ENCODE measurements at regions not wholly inside any gene's neighbourhood (a gene's known extent, or its start where the extent isn't known, plus 50 kb on each side); places are given as distances from the start of the nearest gene placed in this dataset.
"Not testable (repeated sequence)": the region's sequence is repeated elsewhere in the genome, so short reads cannot be mapped to it uniquely, and the experiment has no call there.

- no peak for DNase-seq
Observed at GRCh38 chr21:27812279-27812678, 845.4 kb upstream of the ADAMTS5 start.

DNA sequence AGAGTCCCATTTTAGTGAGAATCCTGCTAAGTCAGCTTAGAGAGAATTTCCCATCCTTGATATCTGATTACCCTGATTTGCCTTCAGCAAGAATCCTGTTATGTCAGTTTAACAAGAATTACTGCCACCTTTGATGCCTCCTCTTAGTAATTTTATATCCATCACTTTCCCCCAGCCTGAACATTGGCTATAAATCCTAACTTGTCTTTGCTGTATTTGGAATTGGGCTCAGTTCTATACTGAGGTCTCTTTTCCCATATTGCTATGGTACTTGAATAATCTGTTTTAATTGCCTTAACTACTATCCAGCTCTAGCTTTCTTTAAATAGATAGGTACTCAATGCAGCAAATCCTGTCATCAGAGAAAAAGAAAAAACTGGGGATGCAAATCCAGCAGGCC lies 842.0 kb upstream of the ADAMTS5 start:
- DNase-seq, result no peak

- no peak for DNase-seq
Observed at GRCh38 chr21:27807596-27807995, 840.7 kb upstream of the ADAMTS5 start.

- no peak for DNase-seq
Observed at GRCh38 chr21:27806281-27806680, 839.4 kb upstream of the ADAMTS5 start.

DNA sequence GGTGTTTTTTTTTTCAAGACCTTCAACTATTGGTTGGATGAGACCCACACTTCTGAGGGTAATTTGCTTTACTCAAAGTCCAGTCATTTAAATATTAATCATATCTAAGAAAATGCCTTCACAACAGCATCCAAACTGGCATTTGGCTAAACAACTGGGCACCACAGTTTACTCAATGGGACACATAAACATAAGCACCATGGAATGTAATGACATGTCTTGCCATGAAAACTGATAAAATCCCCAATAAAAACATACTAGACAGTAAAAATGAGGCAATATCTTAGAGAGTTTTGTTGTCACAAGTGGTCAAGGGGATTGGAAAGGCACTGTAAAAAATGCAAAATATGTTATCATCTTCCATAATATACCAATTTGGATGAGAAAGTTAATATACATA lies 838.8 kb upstream of the ADAMTS5 start:
- no peak for DNase-seq

- DNase-seq, result no peak
Observed at GRCh38 chr21:27804515-27804914, 837.6 kb upstream of the ADAMTS5 start.

DNA sequence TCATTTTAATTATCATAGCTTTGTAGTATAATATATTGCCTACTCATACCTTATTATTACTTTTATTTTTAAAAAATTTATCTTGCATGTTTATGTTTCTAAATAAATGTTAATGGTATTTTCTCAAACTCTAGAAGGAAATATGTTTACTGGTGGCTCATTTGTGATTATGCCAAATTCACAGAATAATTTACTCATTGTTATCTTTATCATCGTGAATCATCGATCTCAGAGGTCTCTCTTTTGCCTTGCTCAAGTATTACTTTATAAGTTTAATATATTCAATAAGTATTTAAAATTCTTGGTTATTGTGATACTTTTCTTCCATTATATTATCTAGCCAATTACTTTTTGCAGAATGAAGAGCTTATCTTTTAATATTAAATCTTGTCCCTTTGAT lies 836.7 kb upstream of the ADAMTS5 start:
- DNase-seq, result no peak

DNA sequence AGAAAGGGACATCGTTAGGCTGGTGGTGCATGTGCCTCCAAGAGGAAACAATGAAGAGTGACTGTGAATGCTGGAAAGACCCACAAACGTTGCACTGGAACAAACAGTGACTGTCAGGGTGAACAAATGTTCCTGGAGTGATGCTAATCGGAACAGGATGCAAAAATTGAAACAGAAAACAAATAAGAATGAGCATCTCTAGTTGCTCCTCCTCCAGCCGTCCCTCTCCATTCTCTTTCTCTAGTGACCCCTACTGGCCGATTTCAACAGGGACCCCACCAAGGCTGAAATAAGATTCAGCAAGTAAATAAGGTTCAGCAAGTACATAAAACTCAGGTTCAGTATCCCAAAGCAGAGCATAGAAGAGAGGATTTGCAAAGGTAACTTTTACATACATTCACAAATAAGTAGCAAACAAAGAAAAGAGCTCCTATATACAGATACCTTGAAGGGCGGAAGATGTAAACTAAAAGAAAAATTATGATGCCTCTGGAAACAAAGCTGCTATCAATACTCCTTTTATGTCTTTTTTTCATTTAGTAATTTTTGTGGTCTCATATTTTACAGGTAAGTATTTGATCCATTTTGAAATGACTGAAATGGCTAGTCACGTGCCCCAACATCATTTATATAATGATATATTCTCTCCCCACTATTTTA lies 836.1 kb upstream of the ADAMTS5 start:
- DNase-seq, result no peak

DNA sequence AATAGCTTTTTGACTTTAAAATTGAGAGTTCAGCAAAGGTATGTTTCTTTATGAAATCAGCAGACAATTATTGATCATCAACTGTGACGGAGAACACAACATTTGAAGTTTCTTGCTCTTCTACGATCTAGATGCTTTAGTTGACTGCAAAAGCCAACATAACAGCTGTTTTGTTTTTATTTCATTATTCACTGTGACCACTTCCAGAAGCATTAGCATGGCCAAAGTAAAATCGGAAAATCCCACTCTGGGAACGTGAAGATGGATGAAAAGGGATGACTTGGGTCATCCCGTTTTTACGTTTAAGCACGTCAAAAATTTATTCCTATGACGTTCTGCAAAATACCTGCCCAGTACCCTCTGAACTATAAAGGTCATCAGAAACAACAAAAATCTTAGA lies 833.0 kb upstream of the ADAMTS5 start:
- DNase-seq, result no peak

DNA sequence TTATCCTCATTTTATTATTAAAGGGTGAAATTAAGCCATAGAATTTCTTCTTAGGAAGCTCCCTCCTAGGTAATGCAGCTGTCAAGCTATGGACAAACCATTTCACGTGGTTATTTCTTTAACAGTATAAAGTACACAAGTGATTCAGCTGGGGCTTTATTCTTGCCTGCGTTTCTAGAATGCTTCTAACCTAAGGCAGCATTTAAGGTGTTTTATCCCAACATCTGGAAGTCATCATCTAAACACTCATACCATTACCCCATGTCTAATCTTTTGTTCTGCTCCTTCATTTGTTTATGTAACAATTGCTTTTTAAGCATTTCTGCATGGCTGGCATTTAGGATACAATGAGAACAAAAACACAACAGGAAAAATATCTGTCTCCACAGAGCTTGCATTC lies 829.2 kb upstream of the ADAMTS5 start:
- no peak for DNase-seq

DNA sequence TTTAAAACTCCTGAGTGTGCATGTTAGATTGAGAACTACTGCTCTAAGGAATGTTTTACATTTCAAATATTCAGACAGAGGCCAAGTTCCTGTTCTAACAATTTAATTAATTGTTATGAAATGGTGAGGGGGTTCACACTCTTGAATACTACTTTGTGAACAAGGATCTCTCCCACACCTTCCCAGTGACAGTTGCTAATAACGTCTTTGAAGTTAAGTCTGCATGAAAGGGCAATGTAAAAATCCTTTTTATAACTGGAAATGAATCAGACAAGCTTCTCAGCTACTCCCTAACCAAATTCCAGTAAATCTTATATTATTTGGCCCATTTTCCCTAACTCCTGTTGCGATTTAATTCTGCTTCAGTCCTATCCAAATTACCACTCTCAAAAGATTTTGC lies 828.5 kb upstream of the ADAMTS5 start:
- DNase-seq, result no peak

DNA sequence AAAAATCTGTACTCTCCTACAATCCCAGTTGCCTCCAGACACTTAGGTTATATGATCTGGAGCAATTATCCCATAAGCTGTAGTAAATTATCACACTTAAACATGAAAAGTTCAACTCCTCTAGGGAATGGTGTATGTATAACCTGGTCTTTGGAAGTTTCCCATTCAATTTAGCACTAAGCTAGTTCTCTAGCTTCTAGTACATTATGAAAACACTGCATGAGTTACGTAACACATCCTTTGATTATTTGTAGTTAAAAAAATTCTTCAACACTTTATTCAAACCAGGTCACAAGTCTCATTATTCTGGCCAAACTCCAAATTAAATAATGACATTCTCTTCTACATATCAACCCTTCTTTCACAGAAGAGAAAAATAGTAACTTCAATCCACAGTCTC lies 827.0 kb upstream of the ADAMTS5 start:
- no peak for DNase-seq

DNA sequence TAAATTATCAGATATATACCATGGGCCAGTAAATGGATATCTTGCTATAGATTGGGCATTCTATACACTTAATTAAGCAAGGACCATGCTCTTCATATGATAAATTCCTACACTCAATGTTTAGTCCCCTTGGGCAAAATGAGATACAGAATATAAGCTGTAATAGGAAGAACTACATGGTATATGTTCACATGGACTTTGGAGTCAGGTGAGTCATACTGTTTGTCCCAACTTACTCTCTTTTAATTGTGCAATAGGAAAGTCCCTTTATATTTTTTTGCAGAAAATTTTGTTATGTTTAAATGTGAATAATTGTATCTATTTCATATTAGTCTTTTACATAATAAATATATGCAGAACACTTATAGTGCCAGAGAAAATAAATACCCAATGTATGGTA lies 820.2 kb upstream of the ADAMTS5 start:
- no peak for DNase-seq

DNA sequence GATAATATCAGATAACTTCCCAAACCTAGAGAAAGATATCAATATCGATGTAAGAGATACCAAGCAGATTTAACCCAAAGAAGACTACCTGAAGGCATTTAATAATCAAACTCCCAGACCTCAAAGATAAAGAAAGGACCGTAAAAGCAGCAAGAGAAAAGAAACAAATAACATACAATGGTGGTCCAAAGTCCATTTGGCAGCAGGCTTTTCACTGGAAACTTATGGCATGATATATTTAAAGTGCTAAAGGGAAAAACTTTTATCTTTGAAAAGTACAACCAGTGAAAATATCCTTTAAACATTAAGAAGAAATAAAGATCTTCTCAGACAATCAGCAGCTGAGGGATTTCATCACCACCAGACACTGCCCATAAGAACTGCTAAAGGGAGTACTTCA lies 812.7 kb upstream of the ADAMTS5 start:
- no peak for DNase-seq

GRCh38 chr21:27776925-27777553 lies 810.2 kb upstream of the ADAMTS5 start:
- DNase-seq, result no peak

DNA sequence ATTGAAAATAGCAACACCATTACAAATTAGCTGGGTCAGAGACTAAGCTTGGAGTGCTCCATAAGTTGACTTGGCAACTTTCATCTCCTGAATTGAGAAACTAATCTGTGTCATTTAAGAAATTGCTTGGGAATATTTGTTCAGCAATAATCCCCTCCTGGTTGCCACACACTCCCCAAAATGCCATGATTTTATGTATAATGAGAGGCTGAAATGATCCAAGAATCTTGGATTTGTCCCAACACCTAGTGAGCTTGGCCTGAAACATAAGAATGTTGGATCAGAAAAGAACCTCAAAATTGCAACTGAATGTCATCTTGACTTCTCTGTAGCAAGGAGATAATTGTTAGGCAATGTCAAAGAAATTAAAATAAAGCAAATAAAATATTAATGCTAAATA lies 805.9 kb upstream of the ADAMTS5 start:
- DNase-seq, result no peak

- DNase-seq, result no peak
Observed at GRCh38 chr21:27771938-27772483, 805.1 kb upstream of the ADAMTS5 start.

DNA sequence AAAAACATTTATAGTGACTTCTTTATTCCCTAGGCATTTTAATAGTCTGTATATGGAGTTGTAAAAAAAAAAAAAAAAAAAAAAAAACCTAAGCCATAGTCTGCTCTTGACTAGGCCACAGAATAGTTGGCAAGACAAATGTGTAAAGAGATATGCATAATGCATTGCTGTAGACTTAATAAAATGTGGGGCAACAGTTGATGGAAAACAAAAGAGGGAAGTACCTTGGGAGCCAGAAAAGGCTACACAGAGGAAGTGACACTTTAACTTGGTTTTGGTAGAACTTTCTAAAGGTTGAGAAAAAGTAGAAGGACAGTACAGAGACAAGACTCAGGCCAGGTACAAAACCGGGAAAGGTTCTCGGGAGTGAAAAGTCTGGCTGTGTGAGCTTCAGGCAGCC lies 802.9 kb upstream of the ADAMTS5 start:
- DNase-seq, result no peak

DNA sequence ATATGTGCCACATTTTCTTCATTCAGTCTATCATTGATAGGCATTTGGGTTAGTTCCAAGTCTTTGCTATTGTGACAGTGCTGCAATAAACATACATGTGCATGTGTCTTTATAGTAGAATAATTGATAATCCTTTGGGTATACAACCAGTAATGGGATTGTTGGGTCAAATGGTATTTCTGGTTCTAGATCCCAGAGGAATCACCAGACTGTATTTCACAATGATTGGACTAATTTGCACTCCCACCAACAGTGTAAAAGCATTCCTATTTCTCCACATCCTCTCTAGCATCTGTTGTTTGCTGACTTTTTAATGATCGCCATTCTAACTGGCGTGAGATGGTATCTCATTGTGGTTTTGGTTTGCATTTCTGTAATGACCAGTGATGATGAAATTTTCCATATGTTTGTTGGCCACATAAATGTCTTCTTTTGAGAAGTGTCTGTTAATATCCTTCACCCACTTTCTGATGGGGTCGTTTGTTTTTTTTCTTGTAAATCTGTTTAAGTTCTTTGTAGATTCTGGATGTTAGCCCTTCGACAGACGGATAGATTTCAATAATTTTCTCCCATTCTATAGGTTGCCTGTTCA lies 801.3 kb upstream of the ADAMTS5 start:
- not testable (repeated sequence) for DNase-seq

DNA sequence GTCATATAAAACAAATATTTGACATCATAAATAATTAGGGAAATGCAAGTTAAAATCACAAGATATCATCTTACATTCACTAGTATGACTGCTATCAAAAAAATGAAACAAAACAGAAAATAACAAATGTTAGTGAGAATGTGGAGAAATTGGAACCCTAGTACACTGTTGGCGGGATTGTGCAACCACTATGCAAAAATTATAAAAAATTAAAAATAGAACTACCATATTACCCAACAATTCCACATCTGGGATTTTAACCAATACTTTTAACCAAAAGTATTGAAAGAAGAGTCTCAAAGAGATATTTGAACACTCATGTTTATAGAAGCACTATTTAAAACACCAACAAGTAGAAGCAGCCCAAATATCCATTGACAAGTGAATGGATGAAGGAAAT lies 797.2 kb upstream of the ADAMTS5 start:
- no peak for DNase-seq

GRCh38 chr21:27761623-27762022 lies 794.7 kb upstream of the ADAMTS5 start:
- no peak for DNase-seq

DNA sequence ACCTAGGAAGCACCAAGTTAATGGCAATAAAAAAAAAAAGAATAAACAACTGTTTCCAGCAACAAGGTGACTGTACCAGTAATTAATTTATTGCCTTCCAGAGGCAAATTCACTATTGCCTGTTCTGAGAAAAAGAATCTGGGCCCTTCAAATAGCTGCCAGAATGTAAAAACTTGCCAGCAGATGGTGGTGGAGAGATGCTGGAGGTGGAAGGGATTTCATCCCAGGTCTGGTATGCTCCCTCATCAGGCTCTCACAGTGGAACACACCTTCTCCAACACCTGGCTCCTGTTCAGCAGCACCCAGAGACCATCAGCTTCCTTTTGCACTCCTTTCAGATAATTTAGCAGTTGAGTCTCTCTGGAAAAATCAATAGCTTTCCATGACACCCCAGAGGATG lies 792.9 kb upstream of the ADAMTS5 start:
- DNase-seq, result no peak

- DNase-seq, result no peak
Observed at GRCh38 chr21:27759091-27759659, 792.3 kb upstream of the ADAMTS5 start.

DNA sequence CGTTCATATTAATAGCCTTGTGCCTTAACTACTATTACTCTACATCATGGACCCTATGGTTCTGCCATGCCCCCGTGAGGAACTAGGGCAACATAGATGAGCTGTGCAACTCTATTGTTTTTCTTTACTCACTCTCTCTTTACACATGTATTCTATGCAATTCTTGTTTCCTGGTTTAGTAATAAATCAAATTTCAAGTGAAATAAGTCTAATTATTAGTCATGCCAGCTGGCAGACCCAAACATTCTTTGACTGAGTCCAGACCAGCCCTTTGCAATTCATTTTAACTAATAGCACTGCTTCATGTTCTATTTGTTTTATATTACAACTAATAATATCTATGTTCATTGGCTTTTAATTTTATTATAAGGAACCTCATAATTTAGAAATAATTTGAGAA lies 789.3 kb upstream of the ADAMTS5 start:
- no peak for DNase-seq
